Stimulated activated naive CD8-positive, alpha-beta T cell treated with anti-CD3 and anti-CD28 coated beads, Interleukin-15, amount 100 ng/mL, for 72 hours (primary cell): ENCODE measurements at regions not wholly inside any gene's neighbourhood (a gene's known extent, or its start where the extent isn't known, plus 50 kb on each side); places are given as distances from the start of the nearest gene placed in this dataset.
"Not testable (repeated sequence)": the region's sequence is repeated elsewhere in the genome, so short reads cannot be mapped to it uniquely, and the experiment has no call there.

Experiments
- ATAC-seq: fragments of 150-1000 bp; cut with Tn5 transposase; 2 replicates; pipeline ENCODE4 v1.10.0; 2021; ENCODE audit warnings: mild to moderate bottlenecking, moderate library complexity
- DNase-seq, 2 donors: peaks; one replicate each; pipeline ENCODE4 v3.0.0; 2021 to 2022
- H3K27ac Mint-ChIP-seq, 2 donors: one replicate each; pipeline ENCODE4 v1.8.0; 2022; ENCODE audit warnings: mild to moderate bottlenecking in 2 of 2, mixed read lengths in 2 of 2, moderate library complexity in 2 of 2
- H3K27me3 Mint-ChIP-seq: one replicate; pipeline ENCODE4 v1.8.0; 2022; ENCODE audit warnings: mixed read lengths
- H3K4me1 Mint-ChIP-seq: one replicate; pipeline ENCODE4 v1.8.0; 2022; ENCODE audit warnings: mild to moderate bottlenecking, mixed read lengths
- H3K4me3 Mint-ChIP-seq, 2 donors: one replicate each; pipeline ENCODE4 v1.8.0; 2022; ENCODE audit warnings: mild to moderate bottlenecking in 2 of 2, mixed read lengths in 2 of 2, moderate library complexity in 1 of 2
- H3K9me3 Mint-ChIP-seq, 2 donors: one replicate each; pipeline ENCODE4 v1.8.0; 2022; ENCODE audit warnings: mixed read lengths in 2 of 2

GRCh38 chr1:208967334-208967733 lies 616.2 kb upstream of the CAMK1G start:
- no peaks in the 10 kb centered on the region for H3K4me1 Mint-ChIP-seq

GRCh38 chr1:208974717-208975116 lies 608.8 kb upstream of the CAMK1G start:
- no peak overlapping the region for H3K4me3 Mint-ChIP-seq
- DNase-seq (no peak), ATAC-seq (no peak)
- no peaks in the 10 kb centered on the region for H3K4me1 Mint-ChIP-seq
- H3K9me3 Mint-ChIP-seq: no peaks in the 10 kb centered on the region
- peaks cover 8% of the 10 kb centered on the region for H3K27me3 Mint-ChIP-seq
- H3K27ac Mint-ChIP-seq: no peak overlapping the region

More at GRCh38 chr1:208967334-208967733, 616.2 kb upstream of the CAMK1G start:
- Mint-ChIP-seq H3K9me3 (peaks cover 0 to 3% of the 10 kb centered on the region in 2 donors), H3K4me3 (no peak overlapping the region), H3K27me3 (peaks cover 19% of the 10 kb centered on the region), H3K27ac (no peak overlapping the region)
- DNase-seq (no peak), ATAC-seq (no peak)

- Mint-ChIP-seq H3K9me3 (no peaks in the 10 kb centered on the region), H3K27ac (no peak overlapping the region), H3K4me3 (no peak overlapping the region), H3K27me3 (peaks cover under 1% of the 10 kb centered on the region), H3K4me1 (no peaks in the 10 kb centered on the region)
- no peak for DNase-seq
- ATAC-seq: no peak
Observed at GRCh38 chr1:208975456-208975855, 608.1 kb upstream of the CAMK1G start.

GRCh38 chr1:208977012-208977411 lies 606.5 kb upstream of the CAMK1G start:
- DNase-seq: no peak
- H3K4me1 Mint-ChIP-seq: no peaks in the 10 kb centered on the region

GRCh38 chr1:208977638-208978256 lies 605.8 kb upstream of the CAMK1G start:
- H3K4me1 Mint-ChIP-seq: no peaks in the 10 kb centered on the region

More at GRCh38 chr1:208977012-208977411, 606.5 kb upstream of the CAMK1G start:
- Mint-ChIP-seq H3K27me3 (no peaks in the 10 kb centered on the region), H3K4me3 (no peak overlapping the region), H3K27ac (no peak overlapping the region), H3K9me3 (no peaks in the 10 kb centered on the region)
- ATAC-seq: no peak

GRCh38 chr1:208979776-208980175 lies 603.7 kb upstream of the CAMK1G start:
- DNase-seq: no peak
- H3K27me3 Mint-ChIP-seq: no peaks in the 10 kb centered on the region
- no peak for ATAC-seq

More at GRCh38 chr1:208977638-208978256, 605.8 kb upstream of the CAMK1G start:
- Mint-ChIP-seq H3K27me3 (no peaks in the 10 kb centered on the region), H3K4me3 (no peak overlapping the region), H3K9me3 (no peaks in the 10 kb centered on the region), H3K27ac (no peak overlapping the region)
- DNase-seq (no peak), ATAC-seq (no peak)

GRCh38 chr1:208980605-208981004 lies 602.9 kb upstream of the CAMK1G start:
- DNase-seq: no peak
- Mint-ChIP-seq H3K4me1 (no peaks in the 10 kb centered on the region), H3K27ac (no peak overlapping the region), H3K9me3 (no peaks in the 10 kb centered on the region), H3K4me3 (no peak overlapping the region), H3K27me3 (no peaks in the 10 kb centered on the region)
- no peak for ATAC-seq

More at GRCh38 chr1:208979776-208980175, 603.7 kb upstream of the CAMK1G start:
- H3K4me3 Mint-ChIP-seq: no peak overlapping the region
- no peak overlapping the region for H3K27ac Mint-ChIP-seq
- H3K4me1 Mint-ChIP-seq: no peaks in the 10 kb centered on the region
- H3K9me3 Mint-ChIP-seq: no peaks in the 10 kb centered on the region

- H3K9me3 Mint-ChIP-seq: peaks cover 0 to 5% of the 10 kb centered on the region in 2 donors
- no peak overlapping the region for H3K4me3 Mint-ChIP-seq
- DNase-seq: no peak
- ATAC-seq: no peak
- H3K27ac Mint-ChIP-seq: no peak overlapping the region
- H3K27me3 Mint-ChIP-seq: no peaks in the 10 kb centered on the region
- H3K4me1 Mint-ChIP-seq: peaks cover 20% of the 10 kb centered on the region
Observed at GRCh38 chr1:208985231-208985630, 598.3 kb upstream of the CAMK1G start.

GRCh38 chr1:208988811-208989222 lies 594.7 kb upstream of the CAMK1G start:
- Mint-ChIP-seq H3K27me3 (no peaks in the 10 kb centered on the region), H3K4me3 (peak overlapping the region; percentile 53 to 82), H3K4me1 (peaks cover 20% of the 10 kb centered on the region), H3K9me3 (peaks cover 0 to 5% of the 10 kb centered on the region in 2 donors), H3K27ac (peak overlapping the region; percentile 95 to 96)
- peak; percentile 90 for ATAC-seq
- peak in 1 of 2 donors; percentile 18 for DNase-seq

GRCh38 chr1:208990456-208990855 lies 593.1 kb upstream of the CAMK1G start:
- Mint-ChIP-seq H3K27ac (no peak overlapping the region), H3K27me3 (no peaks in the 10 kb centered on the region), H3K4me3 (no peak overlapping the region), H3K9me3 (peaks cover 0 to 5% of the 10 kb centered on the region in 2 donors), H3K4me1 (peaks cover 20% of the 10 kb centered on the region)
- DNase-seq (no peak), ATAC-seq (no peak)

GRCh38 chr1:208997053-208997452 lies 586.5 kb upstream of the CAMK1G start:
- not testable (repeated sequence) for H3K4me3 Mint-ChIP-seq, H3K4me1 Mint-ChIP-seq, H3K9me3 Mint-ChIP-seq, H3K27me3 Mint-ChIP-seq, ATAC-seq, H3K27ac Mint-ChIP-seq, DNase-seq

- Mint-ChIP-seq H3K4me3 (no peak overlapping the region), H3K4me1 (no peaks in the 10 kb centered on the region), H3K9me3 (no peaks in the 10 kb centered on the region), H3K27me3 (no peaks in the 10 kb centered on the region), H3K27ac (no peak overlapping the region)
- DNase-seq: no peak
- ATAC-seq: no peak
Observed at GRCh38 chr1:208997726-208998312, 585.7 kb upstream of the CAMK1G start.

- Mint-ChIP-seq H3K27ac (no peak overlapping the region), H3K4me3 (no peak overlapping the region), H3K9me3 (no peaks in the 10 kb centered on the region), H3K4me1 (no peaks in the 10 kb centered on the region), H3K27me3 (peaks cover 7% of the 10 kb centered on the region)
- ATAC-seq: no peak
- DNase-seq: no peak
Observed at GRCh38 chr1:209008586-209008985, 574.9 kb upstream of the CAMK1G start.

- no peaks in the 10 kb centered on the region for H3K9me3 Mint-ChIP-seq
- no peak for ATAC-seq
- no peak overlapping the region for H3K27ac Mint-ChIP-seq
Observed at GRCh38 chr1:209010475-209011230, 572.9 kb upstream of the CAMK1G start.

GRCh38 chr1:209012443-209013196 lies 570.9 kb upstream of the CAMK1G start:
- Mint-ChIP-seq H3K27me3 (no peaks in the 10 kb centered on the region), H3K27ac (no peak overlapping the region), H3K4me3 (no peak overlapping the region), H3K9me3 (no peaks in the 10 kb centered on the region), H3K4me1 (no peaks in the 10 kb centered on the region)
- no peak for ATAC-seq
- DNase-seq: no peak

More at GRCh38 chr1:209010475-209011230, 572.9 kb upstream of the CAMK1G start:
- Mint-ChIP-seq H3K4me1 (no peaks in the 10 kb centered on the region), H3K27me3 (peaks cover 6% of the 10 kb centered on the region), H3K4me3 (no peak overlapping the region)
- no peak for DNase-seq
